Smooth muscle cell (in vitro differentiated cells): ENCODE measurements at regions not wholly inside any gene's neighbourhood (a gene's known extent, or its start where the extent isn't known, plus 50 kb on each side); places are given as distances from the start of the nearest gene placed in this dataset.

ENCODE experiments used
- DNase-seq: peaks from one replicate; lab custom pipeline; 2025; ENCODE audit not compliant: unreplicated experiment; lab: John Stamatoyannopoulos, UW
- H2AFZ ChIP-seq: fragments of 200-600 bp; sonication (generic); 2 replicates; pipeline ENCODE4 v1.6.0; 2016; ENCODE audit warnings: antibody characterized with exemption, low read depth, mild to moderate bottlenecking
- H3F3A ChIP-seq: fragments of 200-600 bp; sonication (generic); 2 replicates; pipeline ENCODE4 v1.6.0; 2017; ENCODE audit warnings: antibody characterized with exemption, low read depth
- H3K27ac ChIP-seq: fragments of 200-600 bp; sonication (generic); 2 replicates; pipeline ENCODE4 v1.5.1; 2016; ENCODE audit warnings: low read depth, mild to moderate bottlenecking
- H3K27me3 ChIP-seq: fragments of 200-600 bp; sonication (generic); 2 replicates; pipeline ENCODE4 v1.6.1; 2016; ENCODE audit warnings: low read depth, mild to moderate bottlenecking
- H3K36me3 ChIP-seq: fragments of 200-600 bp; sonication (generic); 2 replicates; pipeline ENCODE4 v1.5.1; 2016; ENCODE audit warnings: low read depth
- H3K4me1 ChIP-seq: fragments of 200-600 bp; sonication (generic); 2 replicates; pipeline ENCODE4 v1.5.1; 2016; ENCODE audit warnings: low read depth
- H3K4me2 ChIP-seq: fragments of 200-600 bp; sonication (generic); 2 replicates; pipeline ENCODE4 v1.6.0; 2016; ENCODE audit warnings: mild to moderate bottlenecking
- H3K4me3 ChIP-seq: fragments of 200-600 bp; sonication (generic); 2 replicates; pipeline ENCODE4 v1.5.1; 2016; ENCODE audit warnings: mild to moderate bottlenecking
- H3K79me2 ChIP-seq: fragments of 200-600 bp; sonication (generic); 2 replicates; pipeline ENCODE4 v1.6.0; 2016; ENCODE audit warnings: low read depth, mild to moderate bottlenecking
- H3K9ac ChIP-seq: fragments of 200-600 bp; sonication (generic); 2 replicates; pipeline ENCODE4 v1.6.0; 2016; ENCODE audit warnings: low read depth
- H3K9me3 ChIP-seq: fragments of 200-600 bp; sonication (generic); replicated peaks from 2 replicates; pipeline ENCODE4 v1.5.1; 2016; ENCODE audit warnings: low read depth
- H4K20me1 ChIP-seq: fragments of 200-600 bp; sonication (generic); 2 replicates; pipeline ENCODE4 v1.6.0; 2016; ENCODE audit warnings: low read depth
- CTCF ChIP-seq: fragments of 200-600 bp; sonication (generic); IDR thresholded peaks from 2 replicates; pipeline ENCODE4 v1.5.1; 2017; ENCODE audit warnings: borderline replicate concordance, mild to moderate bottlenecking, antibody characterized with exemption; ENCODE audit not compliant: insufficient read depth, poor library complexity, severe bottlenecking
- WGBS: methylation state at CpG from one replicate; pipeline ENCODE4 v1.1.7; 2016; ENCODE audit warnings: low lambda C conversion rate; 5-methylcytosine and 5-hydroxymethylcytosine counted together

GRCh38 chr4:145427991-145428390, 53.7 kb upstream of the SMAD1 start:
- no peak for TF ChIP-seq CTCF
- Histone ChIP-seq H3K9me3 (peaks cover 3% of the 10 kb centered on the region), H3K36me3 (no peaks in the 10 kb centered on the region), H3K4me3 (peak overlapping the region; percentile 21), H3K9ac (no peak overlapping the region), H2AFZ (peak overlapping the region; percentile 95), H3K79me2 (no peaks in the 10 kb centered on the region), H3F3A (peaks cover 6% of the 10 kb centered on the region), H3K4me1 (peaks cover 22% of the 10 kb centered on the region), H4K20me1 (no peaks in the 10 kb centered on the region), H3K4me2 (peak overlapping the region; percentile 81), H3K27me3 (no peaks in the 10 kb centered on the region), H3K27ac (peak overlapping the region; percentile 54)
- WGBS = 19% methylated on average over 3 of the region's 3 CpGs
- no peak for DNase-seq

- Histone ChIP-seq H3F3A (peaks cover 6% of the 10 kb centered on the region), H3K9me3 (peaks cover 3% of the 10 kb centered on the region), H3K9ac (no peak overlapping the region), H3K4me3 (no peak overlapping the region), H3K36me3 (no peaks in the 10 kb centered on the region), H3K4me1 (peaks cover 22% of the 10 kb centered on the region), H3K27me3 (no peaks in the 10 kb centered on the region), H4K20me1 (no peaks in the 10 kb centered on the region), H3K79me2 (no peaks in the 10 kb centered on the region), H2AFZ (peak overlapping the region; percentile 95), H3K4me2 (peak overlapping the region; percentile 81), H3K27ac (peak overlapping the region; percentile 54)
- 83% methylated on average over 2 of the region's 2 CpGs for WGBS
- no peak for DNase-seq
- TF ChIP-seq CTCF = no peak
Observed at GRCh38 chr4:145427221-145427620, 54.4 kb upstream of the SMAD1 start.

GRCh38 chr4:145423017-145423708, 58.5 kb upstream of the SMAD1 start:
- Histone ChIP-seq H3K9ac (no peak overlapping the region), H3K27ac (no peak overlapping the region), H3K4me3 (no peak overlapping the region), H3F3A (peaks cover 6% of the 10 kb centered on the region), H3K4me1 (peaks cover 11% of the 10 kb centered on the region), H4K20me1 (no peaks in the 10 kb centered on the region), H3K9me3 (peaks cover 3% of the 10 kb centered on the region), H3K79me2 (no peaks in the 10 kb centered on the region), H3K4me2 (no peak overlapping the region), H2AFZ (no peak overlapping the region), H3K27me3 (no peaks in the 10 kb centered on the region), H3K36me3 (no peaks in the 10 kb centered on the region)
- no peak for DNase-seq
- no peak for TF ChIP-seq CTCF
- WGBS = 94% methylated on average over 5 of the region's 5 CpGs
